ENCODE measurements at regions not wholly inside any gene's neighbourhood (a gene's known extent, or its start where the extent isn't known, plus 50 kb on each side); places are given as distances from the start of the nearest gene placed in this dataset.

DNA sequence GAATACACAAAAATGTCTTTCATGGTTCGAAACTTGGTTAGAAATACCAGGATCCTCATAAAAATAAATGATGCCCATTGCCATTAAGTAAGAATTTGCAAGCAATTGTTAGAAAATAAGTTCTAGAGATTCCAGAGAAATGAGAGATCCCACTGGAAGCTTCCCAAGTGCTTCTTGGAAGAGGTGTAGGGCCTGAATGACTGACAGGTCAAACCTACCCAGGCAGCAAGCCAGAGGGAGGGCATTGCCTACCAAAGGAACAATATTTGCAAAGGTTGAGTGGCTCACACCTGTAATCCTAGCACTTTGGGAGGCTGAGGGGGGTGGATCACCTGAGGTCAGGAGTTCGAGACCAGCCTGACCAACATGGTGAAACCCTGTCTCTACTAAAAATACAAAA, 777.0 kb upstream of the WWC1 start:
- Histone ChIP-seq H3K9me3 (no peaks in the 10 kb centered on the region), H3K4me3 (no peak overlapping the region), H3K36me3 (no peaks in the 10 kb centered on the region), H3K27ac (no peak overlapping the region), H3K27me3 (no peaks in the 10 kb centered on the region), H3K4me1 (no peaks in the 10 kb centered on the region)
- intact Hi-C loops (cut with DNase I; ENCODE audit: low total_unique reads) (no loop called here), in situ Hi-C loops (cut with MboI; ENCODE audit: low pct_ligation_motif_present in 1 of 4, low pct_unique_long_range_greater_than_20kb in 1 of 4, low sequenced_read_pairs in 3 of 4) (no loop called here)
- DNase-seq: no peak
- TF ChIP-seq, protein P1, sequence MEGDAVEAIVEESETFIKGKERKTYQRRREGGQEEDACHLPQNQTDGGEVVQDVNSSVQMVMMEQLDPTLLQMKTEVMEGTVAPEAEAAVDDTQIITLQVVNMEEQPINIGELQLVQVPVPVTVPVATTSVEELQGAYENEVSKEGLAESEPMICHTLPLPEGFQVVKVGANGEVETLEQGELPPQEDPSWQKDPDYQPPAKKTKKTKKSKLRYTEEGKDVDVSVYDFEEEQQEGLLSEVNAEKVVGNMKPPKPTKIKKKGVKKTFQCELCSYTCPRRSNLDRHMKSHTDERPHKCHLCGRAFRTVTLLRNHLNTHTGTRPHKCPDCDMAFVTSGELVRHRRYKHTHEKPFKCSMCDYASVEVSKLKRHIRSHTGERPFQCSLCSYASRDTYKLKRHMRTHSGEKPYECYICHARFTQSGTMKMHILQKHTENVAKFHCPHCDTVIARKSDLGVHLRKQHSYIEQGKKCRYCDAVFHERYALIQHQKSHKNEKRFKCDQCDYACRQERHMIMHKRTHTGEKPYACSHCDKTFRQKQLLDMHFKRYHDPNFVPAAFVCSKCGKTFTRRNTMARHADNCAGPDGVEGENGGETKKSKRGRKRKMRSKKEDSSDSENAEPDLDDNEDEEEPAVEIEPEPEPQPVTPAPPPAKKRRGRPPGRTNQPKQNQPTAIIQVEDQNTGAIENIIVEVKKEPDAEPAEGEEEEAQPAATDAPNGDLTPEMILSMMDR (IDR thresholded peaks at IDR 0.05): no peak
- TF ChIP-seq POLR2A (IDR thresholded peaks at IDR 0.05) (no peak), POLR2AphosphoS5 (IDR thresholded peaks at IDR 0.05) (no peak), EP300 (IDR thresholded peaks at IDR 0.05; ENCODE audit: low read depth) (no peak)
- WGBS, 2 donors (ENCODE audit: low coverage in 1 of 2): 80 to 90% methylated on average over 1 to 2 of the region's 2 CpGs

- WGBS, 2 donors (ENCODE audit: low coverage in 1 of 2): 65 to 73% methylated on average over 3 of the region's 3 CpGs
- intact Hi-C loops (cut with DNase I; ENCODE audit: low total_unique reads): no loop called here
- Histone ChIP-seq H3K27ac (no peak overlapping the region), H3K36me3 (no peaks in the 10 kb centered on the region), H3K27me3 (no peaks in the 10 kb centered on the region), H3K4me3 (no peak overlapping the region), H3K9me3 (no peaks in the 10 kb centered on the region), H3K4me1 (no peaks in the 10 kb centered on the region)
- DNase-seq: no peak
- in situ Hi-C loops (cut with MboI; ENCODE audit: low pct_ligation_motif_present in 1 of 4, low pct_unique_long_range_greater_than_20kb in 1 of 4, low sequenced_read_pairs in 3 of 4): no loop called here
- TF ChIP-seq POLR2AphosphoS5 (IDR thresholded peaks at IDR 0.05): no peak
- no peak for TF ChIP-seq POLR2A (IDR thresholded peaks at IDR 0.05)
- TF ChIP-seq, protein P1 (IDR thresholded peaks at IDR 0.05): no peak
- no peak for TF ChIP-seq EP300 (IDR thresholded peaks at IDR 0.05; ENCODE audit: low read depth)
Observed at GRCh38 chr5:167525004-167525403, 766.4 kb upstream of the WWC1 start.

DNA sequence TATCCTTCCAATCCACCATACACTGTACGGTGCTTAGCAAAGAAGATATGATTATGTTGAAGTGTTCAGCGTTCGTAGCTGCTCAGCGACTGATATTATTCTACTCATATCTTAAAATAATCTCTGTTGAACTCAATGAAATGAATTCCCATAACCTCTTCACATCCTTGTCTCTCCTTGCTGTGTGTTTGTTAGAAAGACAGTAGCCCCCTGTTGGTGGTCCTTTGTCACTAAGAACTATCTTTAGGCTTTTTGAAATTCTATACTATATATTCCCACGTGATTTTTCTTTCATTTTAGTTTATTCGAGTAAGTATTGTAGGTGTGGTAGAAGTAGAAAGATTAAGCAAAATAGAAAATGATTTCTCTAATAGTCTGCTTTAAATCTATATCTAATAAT, 762.8 kb upstream of the WWC1 start:
- Histone ChIP-seq H3K27ac (no peak overlapping the region), H3K4me3 (no peak overlapping the region), H3K9me3 (no peaks in the 10 kb centered on the region), H3K27me3 (no peaks in the 10 kb centered on the region), H3K36me3 (no peaks in the 10 kb centered on the region), H3K4me1 (no peaks in the 10 kb centered on the region)
- intact Hi-C loops (cut with DNase I; ENCODE audit: low total_unique reads): no loop called here
- WGBS, 2 donors (ENCODE audit: low coverage in 1 of 2): 79 to 85% methylated on average over 6 of the region's 6 CpGs
- in situ Hi-C loops (cut with MboI; ENCODE audit: low pct_ligation_motif_present in 1 of 4, low pct_unique_long_range_greater_than_20kb in 1 of 4, low sequenced_read_pairs in 3 of 4): no loop called here
- DNase-seq: no peak
- no peak for TF ChIP-seq POLR2AphosphoS5 (IDR thresholded peaks at IDR 0.05)
- TF ChIP-seq POLR2A (IDR thresholded peaks at IDR 0.05): no peak
- TF ChIP-seq EP300 (IDR thresholded peaks at IDR 0.05; ENCODE audit: low read depth): no peak
- TF ChIP-seq, protein P1 (IDR thresholded peaks at IDR 0.05): no peak

- intact Hi-C loops (cut with DNase I; ENCODE audit: low total_unique reads) (no loop called here), in situ Hi-C loops (cut with MboI; ENCODE audit: low pct_ligation_motif_present in 1 of 4, low pct_unique_long_range_greater_than_20kb in 1 of 4, low sequenced_read_pairs in 3 of 4) (no loop called here)
- DNase-seq: no peak
- H3K4me1 ChIP-seq: no peaks in the 10 kb centered on the region
- H3K27me3 ChIP-seq: no peaks in the 10 kb centered on the region
- H3K4me3 ChIP-seq: no peak overlapping the region
- no peak overlapping the region for H3K27ac ChIP-seq
- TF ChIP-seq POLR2A (IDR thresholded peaks at IDR 0.05): no peak
- no peak for TF ChIP-seq EP300 (IDR thresholded peaks at IDR 0.05; ENCODE audit: low read depth)
- TF ChIP-seq, protein P1 (IDR thresholded peaks at IDR 0.05): no peak
- TF ChIP-seq POLR2AphosphoS5 (IDR thresholded peaks at IDR 0.05): no peak
- WGBS, 2 donors (ENCODE audit: low coverage in 1 of 2): 50 to 58% methylated on average over 4 to 13 of the region's 13 CpGs
- H3K9me3 ChIP-seq: no peaks in the 10 kb centered on the region
- H3K36me3 ChIP-seq: no peaks in the 10 kb centered on the region
Observed at GRCh38 chr5:167530548-167530947, 760.9 kb upstream of the WWC1 start.

Data from transverse colon (tissue), 4 donors.